Amygdala (tissue), 56 donors: ENCODE measurements at regions not wholly inside any gene's neighbourhood (a gene's known extent, or its start where the extent isn't known, plus 50 kb on each side); places are given as distances from the start of the nearest gene placed in this dataset.

ENCODE experiments used
- DNase-seq, 56 donors: peaks; one replicate each; lab custom pipeline; 2025; lab: John Stamatoyannopoulos, UW

DNA sequence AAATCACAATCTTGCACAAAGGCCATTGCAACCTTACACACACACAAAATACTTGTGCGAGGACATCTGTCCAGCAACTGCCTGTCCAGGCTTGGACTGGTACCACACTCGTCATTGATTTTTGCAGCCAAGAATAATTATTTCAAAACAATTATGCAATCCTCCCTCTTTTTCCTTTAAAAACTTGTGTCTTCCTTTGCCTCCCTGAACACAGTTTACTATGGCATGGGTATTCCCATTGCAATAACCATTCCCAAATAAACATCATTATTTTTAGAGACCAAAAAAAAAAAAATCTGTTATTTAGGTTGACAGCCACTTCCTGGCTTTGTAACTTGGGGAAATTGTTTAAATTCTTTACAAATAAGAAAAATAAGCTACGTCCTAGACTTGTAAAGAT, 54.0 kb downstream of the C11orf91 start:
- no peak for DNase-seq

DNA sequence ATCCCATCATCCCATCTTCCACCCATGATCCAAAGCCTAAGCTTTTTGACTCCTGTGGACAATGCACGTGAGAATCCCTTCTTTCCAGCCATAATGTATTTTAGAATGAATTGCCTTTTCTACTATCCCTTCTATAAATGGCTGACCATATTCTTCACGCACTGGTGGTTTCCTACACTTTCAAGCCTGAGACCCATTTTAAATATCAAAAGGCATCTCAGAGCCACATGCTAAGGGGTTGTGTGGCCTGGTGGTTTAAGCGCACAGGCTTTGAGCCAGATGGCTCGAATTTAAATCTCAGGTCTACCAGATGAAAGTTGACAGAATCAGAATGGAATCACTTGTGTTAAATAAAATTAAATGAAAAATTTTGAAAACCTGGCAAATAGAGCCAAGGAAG, 54.5 kb downstream of the C11orf91 start:
- no peak for DNase-seq

DNA sequence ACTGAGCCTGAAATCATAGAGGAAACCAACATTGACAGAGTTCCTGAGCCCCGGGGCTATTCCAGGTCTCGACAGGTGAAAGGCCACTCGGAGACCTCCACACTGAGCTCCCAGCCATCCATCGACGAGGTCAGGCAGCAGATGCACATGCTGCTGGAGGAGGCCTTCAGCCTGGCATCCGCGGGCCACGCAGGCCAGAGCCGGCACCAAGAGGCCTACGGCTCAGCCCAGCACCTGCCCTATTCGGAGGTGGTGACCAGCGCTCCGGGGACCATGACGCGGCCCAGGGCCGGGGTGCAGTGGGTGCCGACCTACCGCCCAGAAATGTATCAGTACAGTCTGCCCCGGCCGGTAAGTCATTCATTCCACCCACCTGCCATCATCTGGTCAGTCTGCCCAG, 54.9 kb downstream of the C11orf91 start:
- no peak for DNase-seq

DNA sequence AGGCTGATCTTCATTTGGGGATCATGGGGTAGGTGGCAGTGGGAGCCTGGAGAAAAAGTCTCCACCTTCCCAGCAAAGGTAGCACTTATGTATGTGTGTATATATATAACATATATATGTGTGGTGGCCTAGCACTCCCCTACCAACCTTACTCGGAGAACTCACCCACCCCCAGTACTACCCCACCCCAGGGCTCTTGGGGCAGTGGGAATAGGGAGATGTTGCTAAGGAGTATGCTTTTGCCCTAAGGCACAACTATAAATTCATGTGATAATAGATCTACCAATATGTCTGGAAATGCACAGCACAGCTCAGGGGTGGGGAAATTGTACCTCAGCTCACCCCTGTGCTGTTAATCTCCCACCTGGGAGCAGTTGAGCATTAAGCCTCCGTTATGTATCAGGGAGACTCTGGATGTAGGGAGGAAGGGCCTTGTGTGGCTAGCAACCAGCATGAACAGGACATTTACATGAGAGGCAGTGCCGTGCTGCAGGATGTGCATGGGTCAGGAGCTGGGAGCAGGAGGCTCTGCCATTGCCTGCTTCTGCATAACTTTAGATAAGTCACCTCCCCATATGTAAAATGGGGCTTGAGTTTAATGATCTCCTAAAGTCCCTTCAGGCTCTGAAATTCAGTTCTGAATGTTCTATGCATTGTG, 57.3 kb downstream of the C11orf91 start:
- DNase-seq = no peak

DNA sequence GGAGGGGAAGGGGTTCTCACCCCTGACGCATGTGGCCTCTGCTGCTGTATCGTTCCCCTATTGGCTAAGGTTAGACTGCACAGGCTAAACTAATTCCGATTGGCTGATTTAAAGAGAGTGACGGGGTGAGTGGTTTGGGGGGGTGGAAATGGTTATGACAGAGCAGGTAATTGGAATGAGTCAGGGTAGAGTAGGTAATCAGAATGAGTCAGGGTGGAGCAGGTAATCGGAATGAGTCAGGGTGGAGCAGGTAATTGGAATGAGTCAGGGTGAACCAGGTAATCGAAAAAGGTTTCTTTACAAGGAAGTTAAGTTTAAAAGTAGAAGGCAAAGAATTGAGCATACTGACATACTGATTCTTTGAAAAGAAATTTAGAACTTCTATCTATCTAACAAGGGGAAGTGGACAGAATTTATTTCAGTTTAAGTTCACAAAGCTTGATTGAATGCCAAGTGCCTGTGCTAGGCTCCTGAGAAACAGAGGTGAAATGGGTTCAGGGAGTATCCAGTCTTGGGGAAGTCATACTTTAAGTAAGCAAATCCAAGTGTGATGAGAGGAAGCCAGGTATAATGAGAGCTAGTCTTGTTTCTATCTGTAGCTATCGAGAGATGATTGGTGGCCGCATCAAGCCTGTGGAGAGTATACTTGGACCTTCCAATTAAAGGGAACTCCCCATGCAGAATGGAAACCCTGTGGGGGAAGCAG, 58.0 kb downstream of the C11orf91 start:
- no peak for DNase-seq

DNA sequence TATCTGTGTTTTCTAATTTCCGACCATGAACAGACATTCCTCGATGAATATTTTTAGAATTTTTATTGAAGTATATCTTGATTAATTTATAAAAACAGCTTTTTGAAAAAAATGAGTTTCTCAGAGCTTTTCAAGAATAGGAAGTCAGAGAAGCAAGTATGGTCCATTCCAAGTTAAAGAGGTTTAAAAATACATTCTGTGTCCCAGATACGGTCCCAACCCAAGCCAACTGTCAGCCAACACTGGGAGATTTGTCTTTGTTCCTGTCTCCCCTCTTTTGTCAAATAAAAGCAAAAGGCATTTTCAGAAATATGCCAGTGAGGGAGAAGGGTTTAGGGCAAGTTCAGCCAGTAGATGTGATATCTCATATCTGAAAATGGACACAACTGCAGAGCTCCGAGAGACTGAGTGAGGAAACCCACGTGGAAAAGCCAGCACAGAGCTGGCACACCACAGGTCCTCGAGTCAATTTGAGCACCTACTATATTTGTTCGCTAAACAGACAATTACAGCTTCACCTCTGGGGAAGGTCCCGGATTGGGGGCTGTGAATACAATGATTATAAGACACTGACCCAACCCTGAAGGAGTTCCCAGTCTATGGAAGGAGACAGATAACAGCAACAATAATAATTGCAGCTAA, 59.8 kb downstream of the C11orf91 start:
- no peak for DNase-seq

DNA sequence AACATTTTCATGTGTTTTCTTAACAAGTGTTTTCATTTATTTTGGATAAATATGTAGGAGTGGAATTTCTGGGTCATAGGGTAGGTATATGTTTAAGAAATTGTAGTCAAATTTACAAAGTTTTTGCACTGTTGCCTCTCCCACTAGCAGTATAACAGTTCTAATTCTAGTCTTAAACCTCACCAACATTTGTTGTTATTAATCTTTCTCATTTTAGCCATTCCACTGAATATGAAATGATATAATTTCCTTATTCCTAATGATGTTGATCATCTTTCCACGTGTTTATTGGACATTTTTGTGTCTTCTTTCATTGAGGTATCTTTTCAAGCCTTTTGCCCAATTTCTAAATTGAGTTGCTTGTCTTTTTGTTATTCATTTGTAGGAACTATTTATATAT, 62.0 kb downstream of the C11orf91 start:
- DNase-seq = no peak

DNA sequence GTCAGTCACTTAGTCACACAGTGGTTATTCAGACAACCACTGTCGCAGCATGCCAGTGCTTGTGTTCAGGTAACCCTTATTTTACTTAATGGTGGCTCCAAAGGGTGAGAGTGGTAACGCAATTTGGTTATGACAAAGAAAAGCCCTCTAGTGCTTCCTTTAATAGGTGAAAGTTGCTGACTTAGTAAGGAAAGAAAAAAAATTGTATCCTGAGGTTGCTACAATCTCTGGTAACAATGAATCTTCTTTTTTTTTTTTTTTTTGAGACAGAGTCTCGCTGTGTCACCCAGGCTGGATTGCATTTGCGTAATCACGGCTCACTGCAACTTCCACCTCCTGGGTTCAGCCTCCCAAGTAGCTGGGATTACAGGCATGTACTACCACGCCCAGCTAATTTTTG, 64.5 kb downstream of the C11orf91 start:
- DNase-seq = no peak

DNA sequence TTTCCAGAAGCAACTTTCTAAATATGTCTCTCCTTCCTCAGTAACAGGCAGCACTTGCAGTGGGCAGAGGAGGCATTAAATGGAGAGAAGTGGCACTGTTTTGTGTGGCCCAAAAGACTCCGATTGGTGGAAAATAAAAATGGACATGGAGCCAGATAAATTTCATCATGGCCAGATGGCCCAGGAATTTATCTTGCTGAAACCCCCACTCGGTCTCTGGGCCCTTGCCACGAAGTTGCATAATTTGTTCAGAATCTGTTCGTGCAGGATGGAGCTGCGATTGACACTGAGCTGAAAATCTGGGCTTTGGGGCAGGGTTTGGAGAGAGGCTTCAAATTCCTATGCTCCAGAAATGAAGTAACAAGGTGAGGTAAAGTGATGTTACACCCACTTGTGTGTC, 65.5 kb downstream of the C11orf91 start:
- peak in 2 of 56 donors; percentile 8 to 40 for DNase-seq

DNA sequence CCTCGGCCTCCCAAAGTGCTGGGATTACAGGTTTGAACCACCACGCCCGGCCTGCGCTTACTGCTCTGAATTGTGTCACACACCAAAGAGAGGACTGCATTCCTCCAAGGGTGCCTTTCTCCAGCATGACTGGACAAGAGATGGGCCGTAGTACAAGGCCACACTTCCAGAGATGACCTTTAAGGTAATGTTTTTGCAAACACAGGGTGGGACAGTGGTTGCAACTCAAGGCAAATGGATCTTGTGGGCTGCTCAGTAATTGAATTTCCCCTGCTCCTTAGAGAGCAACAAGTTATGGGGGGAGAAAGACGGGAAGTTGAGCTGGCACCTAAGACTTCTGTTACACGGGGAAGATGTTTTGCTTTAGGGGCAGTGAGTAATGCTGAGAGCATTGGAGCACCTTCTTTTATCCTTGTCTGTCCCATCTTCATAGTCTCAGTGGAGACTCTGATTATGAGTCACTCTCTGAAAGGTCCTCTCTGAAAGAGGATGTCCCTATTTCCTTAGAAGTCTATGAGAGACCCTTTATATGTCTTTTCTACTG, 66.3 kb downstream of the C11orf91 start:
- no peak for DNase-seq

DNA sequence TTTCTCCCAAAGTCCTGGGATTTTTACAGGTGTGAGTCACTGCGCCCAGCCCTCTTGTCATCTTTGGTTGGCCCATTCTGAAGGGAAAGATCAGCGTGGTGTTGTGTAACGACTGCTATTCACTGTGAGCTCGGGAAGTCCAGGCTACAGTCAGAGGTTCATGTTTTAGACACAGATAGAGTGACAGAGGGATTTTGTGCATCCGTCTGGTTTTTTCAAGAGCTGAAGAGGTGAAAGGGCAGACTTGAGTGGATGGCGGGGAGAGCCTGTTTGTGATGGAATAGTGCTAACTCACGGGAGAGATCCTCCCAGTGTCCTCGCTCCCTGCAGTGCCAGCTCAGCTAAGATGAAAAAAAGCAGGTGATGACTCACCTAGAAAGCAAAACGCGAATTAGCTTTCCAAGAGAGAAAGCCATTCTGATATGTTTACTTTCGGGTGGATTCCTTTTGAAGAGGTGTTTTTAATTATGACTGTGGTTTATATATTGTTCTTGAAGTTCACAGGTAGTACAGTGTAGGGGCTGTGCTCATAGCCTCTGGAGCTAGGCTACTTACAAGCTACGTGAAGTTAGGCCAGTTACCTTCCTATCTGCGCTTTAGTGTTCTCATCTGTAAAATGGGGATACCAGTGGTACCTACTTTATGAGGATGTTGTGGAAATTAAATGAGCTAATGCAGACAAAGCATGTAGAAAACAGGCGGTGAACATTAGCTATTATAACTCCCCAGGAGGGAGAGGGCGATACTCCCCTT, 67.2 kb downstream of the C11orf91 start:
- DNase-seq = no peak

DNA sequence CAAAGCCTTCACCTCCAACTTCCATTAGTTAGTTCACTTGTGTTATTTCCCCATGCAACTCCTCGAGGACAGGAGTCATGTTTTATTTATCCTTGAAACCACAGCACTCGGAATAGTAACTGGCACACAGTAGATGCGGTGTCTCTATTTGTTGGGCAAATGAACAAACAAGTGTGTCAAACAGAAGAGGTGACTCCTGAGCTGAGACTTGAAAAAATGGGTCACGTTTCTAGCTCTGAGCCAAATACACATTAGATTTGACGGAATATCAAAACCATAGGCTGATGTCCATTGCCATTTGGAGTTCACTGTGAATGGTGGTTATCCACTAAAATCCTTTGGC, 68.9 kb downstream of the C11orf91 start:
- no peak for DNase-seq

DNA sequence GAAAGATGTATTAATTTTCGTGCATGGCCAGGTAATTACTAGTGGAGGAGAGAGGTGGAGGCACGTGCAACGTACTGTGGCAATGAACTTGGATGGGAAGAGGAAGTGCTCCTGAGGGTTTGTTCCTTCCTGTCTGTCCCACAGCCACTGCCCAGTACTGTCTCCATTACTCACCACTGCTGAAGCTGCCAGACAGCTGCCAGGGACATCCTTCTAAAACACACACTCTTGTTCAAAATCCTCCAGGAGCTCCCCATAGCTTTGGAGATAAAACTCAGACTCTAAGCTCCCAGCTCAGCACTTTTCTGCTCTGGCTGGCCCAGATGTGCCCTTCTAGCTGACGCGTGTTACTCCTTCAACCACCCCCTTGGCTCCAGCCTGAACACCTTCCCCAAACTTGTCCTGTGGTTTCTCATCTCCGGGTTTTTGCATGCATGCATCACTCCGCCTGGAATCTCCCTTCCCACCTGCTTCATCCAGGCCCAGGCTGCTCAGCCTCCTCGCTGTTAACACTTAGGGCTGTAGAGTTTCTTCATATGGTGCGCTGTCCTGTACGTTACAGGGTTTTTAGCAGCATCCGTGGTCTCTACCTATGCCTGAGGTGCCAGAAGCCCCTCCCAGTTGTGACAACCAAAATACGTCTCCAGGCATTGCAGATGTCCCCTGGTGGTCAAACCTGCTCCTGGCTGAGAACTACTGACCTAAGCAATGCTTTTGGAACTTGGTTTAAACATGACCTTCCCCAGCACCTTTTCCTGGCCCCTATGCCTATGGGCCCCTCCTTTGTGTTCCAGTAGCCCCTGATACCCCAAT, 69.5 kb downstream of the C11orf91 start:
- no peak for DNase-seq

DNA sequence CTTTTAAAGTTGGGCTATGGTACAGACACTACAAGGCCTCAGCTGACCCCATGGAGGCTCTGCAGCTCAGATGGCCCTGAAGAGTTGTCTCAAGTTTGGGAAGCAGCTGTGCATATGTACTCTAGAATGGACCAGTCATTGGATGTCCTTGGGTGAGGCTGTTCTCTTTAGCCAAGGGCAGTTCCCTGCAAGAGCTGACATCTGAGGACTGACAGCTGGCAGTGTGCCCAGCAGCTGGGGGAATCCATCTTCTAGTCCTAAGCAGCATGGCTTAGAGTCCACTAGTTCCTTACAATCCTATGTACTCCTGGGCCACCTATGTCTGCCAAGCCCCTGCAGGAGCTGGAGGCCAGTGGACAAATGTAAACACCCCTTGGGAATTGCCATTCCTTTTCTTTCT, 76.5 kb downstream of the C11orf91 start:
- DNase-seq = peak in 1 of 56 donors; percentile 26

DNA sequence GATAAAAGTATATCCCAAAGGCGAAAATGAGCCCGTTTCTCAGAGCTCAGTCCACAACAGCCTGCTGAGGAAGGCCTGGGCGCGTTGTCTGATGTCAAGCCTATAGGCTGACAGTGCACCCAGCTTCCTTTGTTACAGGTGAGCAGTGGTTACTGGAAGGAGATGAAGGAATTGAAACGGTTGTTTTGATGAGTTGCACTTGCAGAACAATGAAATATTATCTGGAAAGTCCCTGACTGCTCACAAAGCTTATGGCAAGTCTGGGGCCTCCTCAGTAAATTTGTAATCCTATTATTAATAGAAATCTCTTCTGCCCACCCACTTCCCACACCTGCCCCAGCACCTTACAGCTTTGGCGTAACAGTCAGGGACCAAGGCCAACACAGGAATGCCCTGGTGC, 77.8 kb downstream of the C11orf91 start:
- DNase-seq = no peak

DNA sequence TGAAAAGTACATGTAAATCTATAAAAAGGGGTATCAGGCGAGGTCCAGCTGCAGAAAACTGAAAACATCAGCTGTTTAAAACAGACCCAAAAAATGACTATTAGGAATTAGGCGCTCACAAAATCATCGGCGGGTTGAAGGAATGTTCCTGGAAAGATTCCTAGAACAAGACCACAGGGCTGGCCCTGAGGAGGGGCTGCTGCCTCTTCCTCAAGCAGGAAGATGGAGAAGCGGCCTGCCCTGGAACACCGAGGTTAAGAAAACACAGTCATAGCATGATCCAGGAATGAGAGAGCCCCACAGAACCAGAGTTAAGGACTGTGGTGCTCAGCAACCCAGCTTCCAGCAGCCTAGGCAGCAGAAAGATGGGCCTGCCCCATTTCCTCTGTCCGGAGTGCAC, 78.4 kb downstream of the C11orf91 start:
- DNase-seq = no peak

DNA sequence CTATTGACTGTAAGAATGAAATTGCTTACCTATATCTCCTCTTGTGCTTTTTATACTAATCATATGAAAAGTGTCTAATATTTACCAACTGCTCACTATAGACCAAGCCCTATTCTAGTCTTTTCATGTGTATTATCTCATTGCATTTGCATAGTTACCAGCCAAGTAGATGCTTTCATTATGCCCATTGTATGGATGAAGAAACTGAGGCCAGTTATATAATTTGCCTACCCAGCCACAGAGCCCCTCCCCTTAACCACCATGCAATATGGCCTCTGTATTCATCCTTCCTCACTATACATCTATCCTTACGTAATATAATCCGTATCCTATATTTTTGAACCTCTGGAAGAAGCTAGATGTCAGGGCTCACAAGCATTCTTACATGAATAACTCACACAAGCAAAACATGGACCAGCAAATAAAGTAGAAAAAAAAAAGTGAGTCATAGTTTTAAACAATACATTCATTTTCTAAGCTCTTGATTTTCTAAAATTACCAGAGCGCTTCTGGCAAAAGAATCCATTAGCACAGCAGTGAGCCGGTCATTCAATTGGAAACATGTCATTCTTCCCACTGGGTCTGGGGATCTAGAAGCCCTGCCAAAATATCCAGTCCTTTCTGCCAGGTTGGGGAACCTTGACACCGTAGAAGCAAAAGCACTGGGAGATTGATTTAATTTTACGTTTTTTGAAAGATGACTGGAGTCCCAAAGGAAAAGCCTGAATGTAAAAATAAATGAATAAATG, 80.0 kb downstream of the C11orf91 start:
- peak in 3 of 56 donors; percentile 12 to 17 (median 15) for DNase-seq

DNA sequence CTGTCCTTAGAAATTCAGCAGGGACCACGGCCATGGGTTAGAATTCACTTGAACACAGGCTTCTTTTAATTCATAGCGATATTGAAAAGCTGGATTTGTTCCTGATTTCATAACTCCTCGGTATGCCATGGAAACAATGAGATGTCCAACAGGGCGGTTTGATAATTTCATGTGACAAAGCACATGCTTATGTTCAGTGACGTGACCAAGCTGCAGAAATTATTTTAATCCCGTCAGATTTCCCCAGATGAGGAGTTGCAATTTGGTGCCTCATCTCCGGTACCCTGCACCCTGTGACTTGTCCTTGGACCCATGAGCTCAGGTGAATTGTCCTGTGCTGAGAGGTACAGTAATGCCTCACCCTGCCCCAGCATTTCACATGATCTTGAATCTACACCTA, 81.7 kb downstream of the C11orf91 start:
- no peak for DNase-seq

DNA sequence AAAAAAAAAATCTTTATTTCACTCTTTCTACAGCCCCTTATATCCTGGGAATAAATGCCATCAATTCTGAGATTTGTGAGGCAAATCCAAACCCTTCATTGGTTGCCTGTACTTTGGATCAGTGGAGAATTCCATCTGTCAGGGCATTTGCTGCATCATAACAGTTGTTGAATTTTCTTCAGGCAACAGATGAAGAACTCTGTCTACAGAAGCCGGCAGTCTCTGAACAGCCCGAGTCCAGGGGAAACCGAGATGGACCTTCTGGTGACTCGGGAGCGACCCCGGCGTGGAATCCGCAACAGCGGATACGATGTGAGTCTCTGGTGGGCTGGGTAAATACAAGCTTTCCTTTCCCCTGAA, 82.3 kb downstream of the C11orf91 start:
- peak in 1 of 56 donors; percentile 19 for DNase-seq
